Neural progenitor cell (in vitro differentiated cells): ENCODE measurements at regions not wholly inside any gene's neighbourhood (a gene's known extent, or its start where the extent isn't known, plus 50 kb on each side); places are given as distances from the start of the nearest gene placed in this dataset.

Experiments
- DNase-seq: peaks from one replicate; pipeline ENCODE4 v3.0.0-alpha.2; 2016; ENCODE audit warnings: low spot score
- H2AFZ ChIP-seq: fragments of 200-600 bp; sonication (generic); replicated peaks from 2 replicates; pipeline ENCODE4 v1.6.1; 2016; ENCODE audit warnings: antibody characterized with exemption
- H3F3A ChIP-seq: fragments of 200-600 bp; sonication (generic); 2 replicates; pipeline ENCODE4 v1.6.1; 2016; ENCODE audit warnings: antibody characterized with exemption, low read depth
- H3K27ac ChIP-seq: fragments of 200-600 bp; sonication (generic); 2 replicates; pipeline ENCODE4 v1.5.1; 2016; ENCODE audit warnings: mild to moderate bottlenecking
- H3K27me3 ChIP-seq: fragments of 200-600 bp; sonication (generic); 2 replicates; pipeline ENCODE4 v1.6.1; 2016; ENCODE audit warnings: mild to moderate bottlenecking, moderate library complexity
- H3K36me3 ChIP-seq: fragments of 200-600 bp; sonication (generic); 2 replicates; pipeline ENCODE4 v1.5.1; 2016
- H3K4me1 ChIP-seq: fragments of 200-600 bp; sonication (generic); 2 replicates; pipeline ENCODE4 v1.6.1; 2016; ENCODE audit warnings: mixed run types
- H3K4me2 ChIP-seq: fragments of 200-600 bp; sonication (generic); 2 replicates; pipeline ENCODE4 v1.6.1; 2016
- H3K4me3 ChIP-seq: fragments of 200-600 bp; sonication (generic); 2 replicates; pipeline ENCODE4 v1.5.1; 2016
- H3K79me2 ChIP-seq: fragments of 200-600 bp; sonication (generic); 2 replicates; pipeline ENCODE4 v1.6.1; 2016; ENCODE audit warnings: low read depth
- H3K9ac ChIP-seq: fragments of 200-600 bp; sonication (generic); 2 replicates; pipeline ENCODE4 v1.6.1; 2016
- H3K9me3 ChIP-seq: fragments of 200-600 bp; sonication (generic); 2 replicates; pipeline ENCODE4 v1.5.1; 2016; ENCODE audit warnings: low read depth
- H4K20me1 ChIP-seq: fragments of 200-600 bp; sonication (generic); 2 replicates; pipeline ENCODE4 v1.6.1; 2016; ENCODE audit warnings: low read depth
- H3K27ac Mint-ChIP-seq: 3 replicates; pipeline ENCODE4 v1.8.0; 2021; ENCODE audit warnings: mixed read lengths
- H3K27me3 Mint-ChIP-seq: 2 replicates; pipeline ENCODE4 v1.8.0; 2022; ENCODE audit warnings: low read depth, mild to moderate bottlenecking, inconsistent platforms, moderate library complexity, mixed read lengths; ENCODE audit not compliant: insufficient read depth
- H3K36me3 Mint-ChIP-seq: 3 replicates; pipeline ENCODE4 v1.8.0; 2021; ENCODE audit warnings: mixed read lengths
- H3K4me1 Mint-ChIP-seq: 3 replicates; pipeline ENCODE4 v1.8.0; 2021; ENCODE audit warnings: mixed read lengths
- H3K4me3 Mint-ChIP-seq: 3 replicates; pipeline ENCODE4 v1.8.0; 2021; ENCODE audit warnings: mild to moderate bottlenecking, moderate library complexity, mixed read lengths
- H3K9me3 Mint-ChIP-seq: 3 replicates; pipeline ENCODE4 v1.8.0; 2020; ENCODE audit warnings: mixed read lengths
- EZH2 ChIP-seq: fragments of 200-600 bp; sonication (generic); IDR thresholded peaks from 2 replicates; pipeline ENCODE4 v1.6.1; 2017; ENCODE audit warnings: antibody characterized with exemption, mild to moderate bottlenecking, moderate library complexity
- EZH2phosphoT487 ChIP-seq: fragments of 200-600 bp; sonication (generic); IDR thresholded peaks from 2 replicates; pipeline ENCODE4 v1.6.1; 2017; ENCODE audit warnings: antibody characterized with exemption
- TF ChIP-seq, protein P1 (sequence below): fragments of 200-600 bp; sonication (generic); IDR thresholded peaks from 2 replicates; pipeline ENCODE4 v1.5.1; 2017; ENCODE audit warnings: antibody characterized with exemption, mild to moderate bottlenecking

DNA sequence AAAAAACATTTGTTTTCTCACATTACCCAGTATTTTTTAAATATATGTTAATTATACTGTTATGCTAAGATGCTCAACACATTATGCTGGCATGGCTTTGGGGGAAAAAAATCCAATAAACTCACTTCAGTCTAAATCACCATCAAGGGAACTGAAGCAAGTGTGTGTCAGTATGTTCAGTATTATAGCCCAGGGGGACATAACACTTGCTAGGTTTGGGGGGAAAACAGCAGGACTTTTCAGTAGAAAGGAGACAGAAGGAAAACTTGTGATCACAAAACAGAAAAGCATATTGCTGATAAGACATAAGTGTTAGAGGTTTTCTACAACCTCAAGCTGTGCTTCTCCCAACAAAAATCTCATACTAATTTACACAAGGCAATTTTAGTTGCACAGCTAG lies 1759.9 kb upstream of the PCDH20 start:
- TF ChIP-seq, protein P1, sequence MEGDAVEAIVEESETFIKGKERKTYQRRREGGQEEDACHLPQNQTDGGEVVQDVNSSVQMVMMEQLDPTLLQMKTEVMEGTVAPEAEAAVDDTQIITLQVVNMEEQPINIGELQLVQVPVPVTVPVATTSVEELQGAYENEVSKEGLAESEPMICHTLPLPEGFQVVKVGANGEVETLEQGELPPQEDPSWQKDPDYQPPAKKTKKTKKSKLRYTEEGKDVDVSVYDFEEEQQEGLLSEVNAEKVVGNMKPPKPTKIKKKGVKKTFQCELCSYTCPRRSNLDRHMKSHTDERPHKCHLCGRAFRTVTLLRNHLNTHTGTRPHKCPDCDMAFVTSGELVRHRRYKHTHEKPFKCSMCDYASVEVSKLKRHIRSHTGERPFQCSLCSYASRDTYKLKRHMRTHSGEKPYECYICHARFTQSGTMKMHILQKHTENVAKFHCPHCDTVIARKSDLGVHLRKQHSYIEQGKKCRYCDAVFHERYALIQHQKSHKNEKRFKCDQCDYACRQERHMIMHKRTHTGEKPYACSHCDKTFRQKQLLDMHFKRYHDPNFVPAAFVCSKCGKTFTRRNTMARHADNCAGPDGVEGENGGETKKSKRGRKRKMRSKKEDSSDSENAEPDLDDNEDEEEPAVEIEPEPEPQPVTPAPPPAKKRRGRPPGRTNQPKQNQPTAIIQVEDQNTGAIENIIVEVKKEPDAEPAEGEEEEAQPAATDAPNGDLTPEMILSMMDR: no peak
- TF ChIP-seq EZH2: no peak
- TF ChIP-seq EZH2phosphoT487: no peak
- H4K20me1 ChIP-seq: no peaks in the 10 kb centered on the region
- H3K9ac ChIP-seq: no peak overlapping the region
- H3K4me2 ChIP-seq: no peak overlapping the region
- H3K79me2 ChIP-seq: no peaks in the 10 kb centered on the region
- Mint-ChIP-seq H3K27me3 (no peaks in the 10 kb centered on the region), H3K4me1 (peaks cover 3% of the 10 kb centered on the region), H3K4me3 (no peak overlapping the region), H3K36me3 (no peaks in the 10 kb centered on the region), H3K27ac (no peak overlapping the region), H3K9me3 (peaks cover 2% of the 10 kb centered on the region)
- no peaks in the 10 kb centered on the region for H3K9me3 ChIP-seq
- no peaks in the 10 kb centered on the region for H3F3A ChIP-seq
- no peaks in the 10 kb centered on the region for H3K36me3 ChIP-seq
- H3K27me3 ChIP-seq: no peaks in the 10 kb centered on the region
- no peak for DNase-seq
- no peak overlapping the region for H3K27ac ChIP-seq
- no peaks in the 10 kb centered on the region for H3K4me1 ChIP-seq
- peak overlapping the region; percentile 5 for H2AFZ ChIP-seq
- H3K4me3 ChIP-seq: no peak overlapping the region

DNA sequence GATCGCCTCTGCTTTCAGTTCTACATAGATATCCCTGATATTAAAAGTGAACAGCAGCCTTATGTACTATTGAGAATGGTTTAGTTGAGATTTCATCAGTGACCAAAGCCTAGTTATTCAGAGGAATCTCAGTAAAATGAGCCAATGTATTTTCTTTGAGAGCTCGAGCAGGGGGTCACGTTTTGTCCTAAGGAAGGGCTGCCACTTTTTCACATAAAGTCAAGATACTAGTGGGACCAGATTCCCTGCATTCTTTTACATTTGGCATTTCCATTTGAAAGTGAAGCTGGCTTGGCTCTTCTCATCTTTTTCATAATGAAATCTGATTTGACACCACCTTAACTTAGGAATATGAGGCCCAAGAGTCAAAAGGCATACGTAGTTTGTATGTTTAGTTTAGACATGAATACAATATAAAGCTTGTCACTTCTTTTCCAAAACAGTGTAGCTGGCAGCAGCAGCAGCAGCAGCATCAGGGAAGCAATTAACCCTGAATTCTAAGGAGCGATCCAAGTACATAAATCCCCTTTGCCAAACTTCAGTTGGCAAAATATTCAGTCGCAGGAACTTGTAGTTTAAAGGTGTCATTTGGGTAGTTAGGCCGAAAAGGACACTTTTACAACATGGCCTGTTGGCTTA lies 1752.2 kb upstream of the PCDH20 start:
- Mint-ChIP-seq H3K9me3 (no peaks in the 10 kb centered on the region), H3K27ac (no peak overlapping the region), H3K4me1 (peaks cover 7% of the 10 kb centered on the region), H3K4me3 (no peak overlapping the region), H3K27me3 (no peaks in the 10 kb centered on the region), H3K36me3 (no peaks in the 10 kb centered on the region)
- Histone ChIP-seq H3K36me3 (no peaks in the 10 kb centered on the region), H3K27ac (no peak overlapping the region), H3K79me2 (no peaks in the 10 kb centered on the region), H3K9me3 (no peaks in the 10 kb centered on the region), H3K4me2 (no peak overlapping the region), H4K20me1 (no peaks in the 10 kb centered on the region), H3K27me3 (no peaks in the 10 kb centered on the region), H3K4me1 (peaks cover 8% of the 10 kb centered on the region), H3K4me3 (no peak overlapping the region), H3K9ac (no peak overlapping the region), H3F3A (no peaks in the 10 kb centered on the region), H2AFZ (peak overlapping the region; percentile 76)
- TF ChIP-seq EZH2phosphoT487 (no peak), EZH2 (no peak)
- TF ChIP-seq, protein P1: no peak
- DNase-seq: no peak

DNA sequence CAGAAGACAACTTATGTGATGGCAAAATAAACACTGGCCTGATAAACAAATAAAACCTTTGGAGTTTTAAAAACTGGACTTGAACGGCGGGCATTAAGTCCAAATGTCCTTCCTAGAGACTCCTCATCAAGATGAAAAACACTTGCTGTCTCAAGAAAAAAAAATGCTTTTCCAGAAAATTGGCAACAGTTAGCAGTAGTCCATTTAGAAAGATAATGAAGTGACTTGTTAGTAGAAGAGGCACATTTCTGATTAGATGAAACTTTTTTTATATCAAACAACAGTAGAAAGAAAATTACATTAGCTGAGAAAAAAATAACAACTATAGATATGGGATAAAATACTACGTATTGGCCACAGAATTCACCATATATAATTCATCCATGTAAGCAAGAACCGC lies 1750.7 kb upstream of the PCDH20 start:
- Histone ChIP-seq H2AFZ (no peak overlapping the region), H3K4me3 (no peak overlapping the region), H3F3A (no peaks in the 10 kb centered on the region), H3K9ac (no peak overlapping the region), H3K4me2 (no peak overlapping the region), H3K79me2 (no peaks in the 10 kb centered on the region), H3K36me3 (no peaks in the 10 kb centered on the region), H3K27me3 (no peaks in the 10 kb centered on the region), H3K27ac (no peak overlapping the region), H3K9me3 (no peaks in the 10 kb centered on the region), H3K4me1 (peaks cover 8% of the 10 kb centered on the region), H4K20me1 (no peaks in the 10 kb centered on the region)
- Mint-ChIP-seq H3K4me1 (peaks cover 7% of the 10 kb centered on the region), H3K27me3 (no peaks in the 10 kb centered on the region), H3K36me3 (no peaks in the 10 kb centered on the region), H3K27ac (no peak overlapping the region), H3K9me3 (no peaks in the 10 kb centered on the region), H3K4me3 (no peak overlapping the region)
- no peak for TF ChIP-seq EZH2phosphoT487
- no peak for DNase-seq

DNA sequence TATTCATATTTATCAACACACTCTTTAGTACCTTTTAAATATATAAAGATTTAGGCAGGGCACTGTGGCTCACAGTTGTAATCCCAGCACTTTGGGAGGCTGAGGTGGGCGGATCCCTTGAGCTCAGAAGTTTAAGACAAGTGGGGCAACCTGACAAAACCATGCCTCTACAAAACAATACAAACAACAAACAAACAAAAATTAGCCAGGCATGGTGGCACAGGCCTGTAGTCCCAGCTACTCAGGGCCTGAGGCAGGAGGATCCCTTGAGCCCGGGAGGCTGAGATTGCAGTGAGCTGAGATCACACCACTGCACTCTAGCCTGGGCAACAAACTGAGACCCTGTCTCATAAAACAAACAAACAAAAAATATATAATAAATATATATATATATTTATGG lies 1748.3 kb upstream of the PCDH20 start:
- Histone ChIP-seq H3K4me2 (no peak overlapping the region), H2AFZ (no peak overlapping the region)

More for the DNA sequence above, 1748.3 kb upstream of the PCDH20 start:
- no peaks in the 10 kb centered on the region for H3K27me3 ChIP-seq
- H3K4me3 ChIP-seq: no peak overlapping the region
- no peaks in the 10 kb centered on the region for H3K9me3 ChIP-seq
- H3K9me3 Mint-ChIP-seq: no peaks in the 10 kb centered on the region
- no peaks in the 10 kb centered on the region for H3K27me3 Mint-ChIP-seq
- no peaks in the 10 kb centered on the region for H4K20me1 ChIP-seq
- no peaks in the 10 kb centered on the region for H3K36me3 Mint-ChIP-seq
- TF ChIP-seq, protein P1: no peak
- TF ChIP-seq EZH2phosphoT487 (no peak), EZH2 (no peak)
- H3K4me3 Mint-ChIP-seq: no peak overlapping the region
- no peaks in the 10 kb centered on the region for H3K79me2 ChIP-seq
- H3F3A ChIP-seq: no peaks in the 10 kb centered on the region
- H3K27ac ChIP-seq: no peak overlapping the region
- DNase-seq: peak; percentile 15
- H3K4me1 ChIP-seq: peaks cover 8% of the 10 kb centered on the region
- H3K4me1 Mint-ChIP-seq: peaks cover 7% of the 10 kb centered on the region
- H3K36me3 ChIP-seq: no peaks in the 10 kb centered on the region
- no peak overlapping the region for H3K9ac ChIP-seq
- no peak overlapping the region for H3K27ac Mint-ChIP-seq
